ENCODE measurements at regions not wholly inside any gene's neighbourhood (a gene's known extent, or its start where the extent isn't known, plus 50 kb on each side); places are given as distances from the start of the nearest gene placed in this dataset.

DNA sequence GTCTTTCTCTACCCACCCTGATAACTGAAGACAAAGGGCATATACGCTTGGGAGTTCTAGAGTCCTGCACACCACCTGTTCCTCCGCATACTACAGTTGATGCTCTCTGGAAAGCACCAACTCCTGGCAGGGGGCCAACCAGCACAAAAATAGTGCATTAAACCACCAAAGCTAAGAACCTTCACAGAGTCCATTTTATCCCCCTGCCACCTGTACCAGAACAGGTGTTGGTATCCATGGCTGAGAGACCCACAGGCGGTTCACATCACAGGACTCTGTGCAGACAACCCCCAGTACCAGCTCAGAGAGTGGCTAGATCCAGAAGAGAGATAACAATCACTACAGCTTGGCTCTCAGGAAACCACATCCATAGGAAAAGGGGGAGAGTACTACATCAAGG is 114.4 kb upstream of the POU1F1 start:
- DNase-seq, result no peak

DNA sequence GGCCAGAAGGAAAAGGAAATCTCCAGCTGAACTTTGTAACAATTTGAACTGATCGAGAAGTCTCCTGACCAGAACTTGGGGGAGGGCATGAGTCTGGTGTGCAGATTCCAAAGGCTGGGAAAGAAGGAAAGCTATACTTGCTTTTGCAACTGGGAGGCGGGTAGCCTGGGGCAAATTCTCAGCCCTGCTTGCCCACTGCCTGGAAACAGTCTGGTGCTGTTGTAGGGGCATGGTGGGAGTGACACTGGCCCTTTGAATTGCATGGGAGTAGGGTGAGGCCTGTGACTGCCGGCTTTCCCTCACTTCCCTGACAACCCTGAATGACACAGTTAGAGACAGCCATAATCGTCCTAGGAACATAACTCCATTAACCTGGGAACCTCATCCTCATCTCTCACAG is 114.0 kb upstream of the POU1F1 start:
- no peak for DNase-seq

DNA sequence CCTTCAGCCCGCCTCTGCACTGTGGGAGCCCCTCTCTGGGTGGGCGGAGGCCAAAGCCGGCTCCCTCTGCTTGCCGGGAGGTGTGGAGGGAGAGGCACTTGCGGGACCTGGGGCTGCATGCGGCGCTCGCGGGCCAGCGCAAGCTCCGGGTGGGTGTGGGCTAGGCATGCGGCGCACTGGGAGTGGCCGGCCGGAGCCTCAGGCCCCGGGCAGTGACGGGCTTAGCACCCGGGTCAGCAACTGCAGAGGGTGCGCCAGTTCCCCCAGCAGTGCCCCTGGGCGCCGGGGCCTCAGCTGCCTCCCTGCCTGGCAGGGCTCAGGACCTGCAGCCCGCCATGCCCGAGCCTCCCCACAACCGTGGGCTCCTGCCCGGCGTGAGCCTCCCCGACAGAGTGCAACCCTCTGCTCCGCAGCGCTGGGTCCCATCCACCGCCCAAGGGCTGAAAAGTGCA is 98.9 kb upstream of the POU1F1 start:
- DNase-seq, result no peak

DNA sequence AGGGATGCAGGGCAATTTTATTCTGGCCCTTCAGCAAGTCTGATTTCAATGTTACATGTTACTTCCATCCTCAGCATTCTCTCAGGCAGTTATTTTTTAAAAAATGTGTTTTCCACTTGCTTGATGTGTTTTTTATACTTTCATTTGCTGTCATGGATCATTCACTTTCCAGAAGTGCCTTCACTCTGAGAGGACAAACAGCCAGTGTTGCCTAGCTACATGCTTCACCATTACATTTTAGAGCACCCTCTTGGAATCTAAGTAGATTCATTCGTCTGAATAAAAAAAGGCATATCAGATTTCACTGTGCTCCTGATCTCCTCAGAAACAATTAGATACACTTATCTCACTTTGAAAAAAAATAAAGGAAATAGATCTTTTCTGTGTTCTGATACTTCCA is 93.6 kb upstream of the POU1F1 start:
- DNase-seq, result peak; percentile 2 to 57

DNA sequence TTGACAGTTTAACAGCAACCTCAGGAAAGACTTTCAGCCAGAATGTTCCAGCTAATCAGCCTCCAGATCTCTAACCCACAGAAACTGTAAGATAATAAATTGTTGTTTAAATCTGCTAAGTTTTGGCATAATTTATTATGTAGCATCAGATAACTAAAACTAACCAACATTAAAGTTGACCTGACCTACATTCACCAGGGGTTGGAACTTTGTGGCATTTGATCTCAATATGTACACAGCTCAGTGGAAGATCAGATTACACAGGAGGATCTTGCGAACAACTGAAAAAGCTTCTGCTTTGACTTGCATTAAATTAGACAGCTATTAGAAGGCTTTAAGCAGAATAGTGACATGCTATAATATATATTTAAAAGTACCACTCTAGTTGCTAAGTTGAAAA is 91.4 kb upstream of the POU1F1 start:
- no peak for DNase-seq

DNA sequence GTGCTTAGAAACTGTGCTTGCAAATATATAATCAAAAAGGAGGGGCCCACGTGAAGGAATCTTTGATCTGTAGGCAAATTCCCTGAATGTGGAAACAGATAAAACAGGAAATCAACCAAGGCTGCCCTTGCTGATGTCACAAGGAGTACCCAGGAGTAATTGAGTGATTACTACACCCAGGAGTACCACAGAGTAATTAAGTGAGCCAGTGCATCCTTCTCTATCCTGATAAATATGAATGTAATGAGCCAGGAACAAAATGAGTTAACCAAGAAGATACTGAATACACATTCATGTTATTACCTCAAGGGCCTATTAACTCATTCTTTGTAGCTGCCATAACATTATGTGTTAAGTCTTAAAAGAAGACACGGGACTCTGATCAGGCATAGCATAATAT is 87.3 kb upstream of the POU1F1 start:
- DNase-seq, result no peak

DNA sequence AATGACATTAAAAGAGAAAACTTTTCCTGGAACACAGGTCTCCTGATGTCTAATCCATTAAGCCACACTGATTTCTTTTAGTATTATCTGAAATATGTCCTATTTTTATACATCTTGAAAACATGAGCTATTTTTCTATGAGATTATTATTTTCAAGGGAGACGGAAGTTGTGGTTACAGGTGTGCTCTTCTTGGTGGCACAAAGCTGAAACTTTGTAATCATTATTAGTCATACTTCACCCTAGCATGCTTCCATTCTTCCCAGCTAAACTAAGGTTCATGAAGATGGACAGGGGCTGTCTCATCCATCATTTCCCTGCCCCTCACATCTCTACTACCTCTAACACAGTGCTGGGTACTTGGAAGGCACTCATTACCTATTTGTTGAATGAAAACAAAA is 85.6 kb upstream of the POU1F1 start:
- no peak for DNase-seq

DNA sequence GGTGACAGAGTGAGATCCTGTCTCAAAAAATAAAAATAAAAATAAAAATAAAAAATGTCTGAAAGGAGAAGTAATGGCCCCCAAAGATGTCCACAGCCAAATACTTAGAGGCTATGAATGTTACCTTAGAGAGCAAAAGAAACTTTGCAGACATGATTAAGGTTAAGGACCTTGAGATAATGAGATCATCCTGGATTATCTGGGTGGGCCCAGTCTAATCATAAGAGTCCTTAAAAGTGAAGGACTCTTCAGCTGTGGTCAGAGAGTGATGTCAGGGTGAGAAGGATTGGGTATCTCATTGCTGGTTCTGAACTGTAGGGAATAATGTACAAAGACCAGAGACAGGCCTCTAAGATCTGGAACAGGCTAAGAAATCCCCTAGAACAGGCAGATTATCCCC is 84.9 kb upstream of the POU1F1 start:
- peak in 1 of 2 experiments; percentile 5 for DNase-seq

DNA sequence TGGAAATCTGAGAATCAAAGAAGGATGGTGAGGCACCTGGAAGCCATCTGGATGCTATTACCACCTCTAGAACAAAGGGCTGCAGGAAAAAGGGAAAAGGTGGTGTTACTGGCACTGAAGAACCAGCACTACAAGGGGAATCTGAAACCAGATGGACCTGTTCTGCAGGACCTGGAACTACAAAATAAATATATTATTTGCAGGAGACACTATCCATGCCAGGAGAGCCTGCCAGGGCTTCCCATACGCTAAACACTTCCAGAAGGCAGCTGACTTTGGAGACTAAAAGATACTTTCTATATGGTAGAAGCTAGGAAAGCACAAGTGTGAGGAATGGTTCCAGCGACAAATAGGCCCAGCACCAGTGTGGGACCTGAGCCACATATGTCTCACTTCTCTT is 83.4 kb upstream of the POU1F1 start:
- DNase-seq, result no peak

DNA sequence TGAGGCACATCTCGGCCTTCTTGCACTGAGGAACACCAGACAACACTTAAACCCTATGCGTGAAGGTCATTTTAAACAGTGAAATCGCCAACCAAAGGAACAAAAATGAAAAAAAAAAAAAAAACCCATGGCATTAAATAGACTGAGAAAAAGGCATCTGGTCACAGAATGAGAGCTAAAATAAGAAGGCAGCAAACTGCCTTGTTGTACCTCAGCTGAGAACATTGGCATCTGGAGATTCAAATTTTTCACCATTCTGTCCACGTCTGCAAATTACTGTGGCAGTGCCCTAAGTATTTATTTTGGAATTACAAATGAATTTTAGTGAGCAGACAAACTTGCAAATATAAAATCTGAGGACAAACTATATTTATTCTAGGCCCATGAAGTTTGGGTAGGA is 82.6 kb upstream of the POU1F1 start:
- no peak for DNase-seq

DNA sequence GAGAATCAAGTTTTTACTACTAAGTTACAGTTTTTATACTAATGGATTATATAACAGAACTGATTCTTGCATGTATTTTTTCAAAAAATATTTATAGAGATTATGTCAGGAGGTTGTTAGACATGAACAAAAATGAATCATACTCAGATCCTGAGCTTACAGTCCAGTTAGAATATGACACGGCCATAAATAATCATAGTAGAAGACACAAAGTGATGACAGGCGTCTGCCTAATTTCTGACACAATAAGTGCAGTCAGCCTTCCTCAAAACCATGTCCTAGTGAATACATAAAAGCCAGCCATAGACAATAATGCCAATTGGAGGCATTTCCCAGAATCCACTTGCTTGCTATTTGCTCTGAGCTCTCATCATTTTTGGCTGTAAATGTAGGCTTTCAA is 81.7 kb upstream of the POU1F1 start:
- no peak for DNase-seq

DNA sequence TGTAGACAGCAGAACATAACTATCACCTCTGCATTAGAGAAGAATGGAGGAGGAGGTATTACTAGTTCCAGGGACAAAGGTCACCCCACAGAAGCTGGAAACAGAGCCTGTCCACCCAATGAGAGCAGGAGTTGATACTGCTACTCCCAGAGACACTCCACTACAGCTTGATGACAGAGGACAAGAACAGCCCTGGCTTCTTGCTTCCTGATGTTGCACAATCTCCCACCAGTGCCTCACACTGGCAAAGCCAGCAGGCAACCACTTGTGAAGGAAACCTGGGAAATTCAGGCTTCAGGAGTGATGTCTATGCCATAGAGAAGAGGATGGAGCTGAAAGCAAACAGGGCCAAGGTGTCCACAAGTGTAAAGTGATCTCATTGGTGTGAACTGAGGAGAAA is 78.0 kb upstream of the POU1F1 start:
- DNase-seq, result no peak

DNA sequence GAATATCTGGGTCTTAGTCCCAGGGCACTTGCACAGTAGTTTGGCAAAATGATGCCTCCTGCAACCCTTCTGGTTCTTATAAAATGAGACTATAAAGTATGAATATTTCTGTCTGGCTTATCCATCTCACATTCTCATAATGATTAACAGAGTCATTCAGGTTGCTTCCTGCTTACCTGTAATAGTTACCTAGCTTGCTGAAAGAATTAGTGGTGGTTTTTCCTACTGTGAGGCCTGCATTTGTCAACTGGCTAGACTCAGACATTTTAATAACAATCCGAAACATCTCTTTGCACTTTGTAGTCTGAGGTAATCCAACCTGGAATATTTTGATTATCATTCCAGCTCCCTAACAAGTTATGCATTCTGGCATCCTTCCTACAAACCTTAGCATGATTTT is 75.6 kb upstream of the POU1F1 start:
- DNase-seq, result no peak

DNA sequence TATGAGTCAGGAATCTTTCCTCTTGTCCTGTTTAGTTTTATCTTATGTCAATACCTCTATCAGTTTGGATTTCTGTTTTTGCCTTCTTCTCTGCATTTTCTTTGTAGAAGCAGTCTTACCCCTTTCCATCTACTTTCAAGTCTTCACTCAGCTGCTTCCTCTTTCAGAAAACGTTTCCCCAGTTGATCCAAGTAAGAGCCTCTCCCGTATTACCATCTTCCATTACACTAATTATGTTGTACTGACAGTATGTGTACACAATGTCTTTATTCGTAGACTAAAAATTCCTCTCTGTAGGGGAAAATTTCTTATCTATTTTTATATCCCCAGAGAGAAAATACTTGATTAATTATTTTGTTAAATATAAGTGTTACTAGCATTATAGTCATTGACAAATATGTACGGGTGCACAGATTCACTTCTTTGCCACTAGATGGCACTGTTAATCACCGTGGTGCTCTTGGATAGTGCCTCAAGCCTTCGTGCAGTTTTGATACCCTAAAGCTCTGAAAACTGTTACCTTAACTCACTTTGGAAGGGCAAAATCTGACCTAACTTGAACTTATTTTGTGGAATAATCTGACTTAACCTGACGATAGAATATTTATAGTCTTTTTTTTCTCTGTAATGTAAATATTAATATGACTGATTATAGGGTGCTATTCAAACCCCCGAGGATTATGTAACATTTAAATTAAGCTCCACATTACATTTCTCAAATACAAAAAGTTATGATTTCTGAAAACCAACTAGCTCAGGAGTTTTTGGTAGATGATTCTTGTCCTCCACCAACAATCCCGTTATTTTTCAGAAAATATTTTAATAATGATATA is 74.2 kb upstream of the POU1F1 start:
- no peak for DNase-seq

DNA sequence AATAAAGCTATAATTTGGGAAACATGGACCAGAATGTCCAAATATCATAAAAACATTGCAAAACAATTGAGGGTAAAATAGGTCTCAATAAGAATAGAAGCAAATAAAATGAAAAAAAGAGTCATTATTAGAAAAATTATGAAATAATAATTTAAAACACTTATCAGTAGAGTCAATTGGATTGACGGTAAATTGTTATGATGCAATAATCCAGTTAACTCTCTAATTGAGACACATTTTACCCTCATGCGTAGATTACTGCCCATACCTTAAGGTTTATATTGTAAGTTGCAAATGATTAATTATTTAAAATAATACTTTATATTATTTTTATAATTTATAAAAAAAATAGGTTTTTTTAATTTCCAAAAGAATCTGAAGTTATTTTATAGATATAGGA is 73.4 kb upstream of the POU1F1 start:
- DNase-seq, result no peak

DNA sequence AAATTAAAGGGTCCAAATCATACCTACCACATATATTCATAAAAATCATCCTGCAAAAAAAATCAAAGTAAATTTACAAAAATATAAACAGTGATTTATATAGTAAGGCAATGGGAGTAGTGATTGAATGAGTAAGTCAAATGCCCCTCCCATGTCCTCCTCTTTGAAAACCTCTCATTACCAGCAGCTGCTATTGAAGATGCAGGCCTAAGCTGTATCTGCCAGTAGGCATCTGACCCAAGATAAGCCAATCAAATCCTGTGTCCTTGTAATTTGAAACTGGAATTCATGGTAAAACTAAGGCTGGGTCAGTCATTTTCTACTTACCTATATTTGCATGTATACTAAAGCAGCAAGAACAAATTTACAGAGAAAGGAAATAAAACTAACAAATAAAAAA is 60.4 kb upstream of the POU1F1 start:
- no peak for DNase-seq

DNA sequence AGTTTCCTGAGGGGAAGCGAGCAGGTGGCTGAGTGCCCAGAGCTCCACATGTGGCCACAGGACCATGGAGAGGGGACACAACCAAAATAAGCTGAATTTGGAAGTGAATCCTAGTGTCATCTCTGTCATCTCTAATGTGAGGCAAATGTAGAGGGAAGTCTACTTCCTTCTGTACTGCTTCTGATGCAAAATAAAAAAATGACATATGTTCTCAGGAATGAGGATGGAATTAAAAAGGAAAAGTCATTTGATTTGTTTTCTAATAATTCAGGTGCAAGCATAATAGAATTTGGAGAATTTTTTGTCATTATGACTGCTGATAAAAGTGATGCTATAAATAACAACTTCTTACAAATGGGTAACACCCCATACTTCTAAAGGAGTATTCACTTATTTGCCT is 59.5 kb upstream of the POU1F1 start:
- DNase-seq, result no peak

DNA sequence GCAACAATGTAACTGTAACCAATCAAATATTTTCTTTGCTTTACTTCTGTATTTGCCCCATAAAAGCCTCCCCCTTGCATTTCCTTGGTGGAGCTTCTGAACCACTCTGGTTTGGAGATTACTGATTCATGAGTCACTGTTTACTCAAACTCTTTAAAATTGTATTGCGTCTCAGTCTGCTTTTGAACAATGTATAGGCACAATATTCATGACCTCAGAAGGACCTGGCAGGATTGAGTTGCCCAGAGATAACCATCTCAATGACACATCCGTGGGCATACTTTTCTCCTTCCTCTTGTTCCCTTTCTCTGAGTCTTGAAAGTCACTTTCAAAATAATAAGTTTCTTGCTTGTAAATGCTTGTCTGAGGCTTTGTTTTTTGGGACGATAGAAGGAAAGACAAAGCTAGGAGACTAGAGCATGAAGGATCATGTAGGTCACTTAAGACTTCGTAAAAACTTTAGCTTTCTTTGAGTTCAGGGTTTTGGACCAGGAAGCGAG is 57.1 kb upstream of the POU1F1 start:
- no peak for DNase-seq

DNA sequence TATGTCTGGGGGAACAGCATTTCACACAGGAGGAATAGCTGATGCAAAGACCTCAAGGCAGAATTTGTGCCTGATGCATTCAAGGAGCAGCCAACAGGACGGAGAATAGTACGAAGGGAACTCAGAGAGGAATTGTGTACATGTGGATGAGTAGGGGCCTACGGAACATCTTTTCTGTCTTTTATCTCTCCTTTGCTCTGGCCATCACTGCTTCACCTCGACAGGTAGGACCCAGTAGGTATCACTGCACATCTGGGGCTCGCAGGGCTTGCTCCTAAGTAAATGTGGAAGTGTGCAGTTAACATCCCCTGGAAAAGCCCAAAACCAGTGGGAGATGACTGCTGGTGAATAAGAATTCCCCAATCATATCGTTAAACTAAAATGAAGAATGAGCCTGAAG is 56.4 kb upstream of the POU1F1 start:
- DNase-seq, result no peak

DNA sequence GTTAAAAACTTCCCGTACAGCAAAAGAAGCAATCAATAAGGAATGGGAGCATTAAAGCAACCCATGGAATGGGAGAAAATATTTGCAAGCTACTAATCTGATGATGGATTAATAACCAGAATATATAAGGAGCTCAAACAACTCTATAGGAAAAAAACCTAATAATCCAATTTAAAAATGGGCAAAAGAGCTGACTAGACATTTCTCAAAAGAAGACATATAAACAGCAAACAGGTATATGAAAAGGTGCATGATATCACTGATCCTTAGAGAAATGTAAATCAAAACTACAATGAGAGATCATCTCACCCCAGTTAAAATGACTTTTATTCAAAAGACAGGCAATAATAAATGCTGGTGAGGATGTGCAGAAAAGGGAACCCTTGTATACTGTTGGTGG is 52.7 kb upstream of the POU1F1 start:
- DNase-seq, result no peak

Data from NCI-H187 (cell line).